OCI-LY7 (cell line): ENCODE measurements at regions not wholly inside any gene's neighbourhood (a gene's known extent, or its start where the extent isn't known, plus 50 kb on each side); places are given as distances from the start of the nearest gene placed in this dataset.

Experiments
- BruUV-seq: library from RNA; stranded (reverse); fragments of 400-500 nt; replicated peaks from 2 replicates; lab custom pipeline; 2021; lab: Mats Ljungman, UMichigan
- CTCF ChIA-PET: fragments of 300-600 bp; sonication (Branson Sonifier 250); formaldehyde crosslinking; loops from one replicate; lab custom pipeline; 2022; ENCODE audit warnings: antibody characterized with exemption; ENCODE audit not compliant: unreplicated experiment; lab: Charles Lee
- POLR2A ChIA-PET: fragments of 300-600 bp; sonication (Branson Sonifier 250); formaldehyde crosslinking; loops from one replicate; lab custom pipeline; 2022; ENCODE audit warnings: antibody characterized with exemption; lab: Charles Lee
- DNase-seq: peaks from one replicate; pipeline ENCODE4 v3.0.0-alpha.2; 2015; ENCODE audit warnings: low spot score
- H2AFZ ChIP-seq: fragments of 200-600 bp; sonication (generic), shearing (Covaris generic); 2 replicates; pipeline ENCODE4 v1.6.1; 2014; ENCODE audit warnings: mild to moderate bottlenecking, antibody characterized with exemption, low read length, moderate library complexity
- H3K27ac ChIP-seq: fragments of 200-600 bp; sonication (generic); 2 replicates; pipeline ENCODE4 v1.5.1; 2014; ENCODE audit warnings: mixed run types, low read depth, mild to moderate bottlenecking, moderate library complexity, low read length, inconsistent platforms; ENCODE audit not compliant: poor library complexity, severe bottlenecking
- H3K36me3 ChIP-seq: fragments of 200-600 bp; sonication (generic); 2 replicates; pipeline ENCODE4 v1.6.1; 2014; ENCODE audit warnings: mild to moderate bottlenecking, antibody characterized with exemption, low read length, moderate library complexity, mixed read lengths; ENCODE audit not compliant: insufficient read depth
- H3K4me1 ChIP-seq: fragments of 200-600 bp; sonication (generic); 2 replicates; pipeline ENCODE4 v1.5.1; 2014; ENCODE audit warnings: mild to moderate bottlenecking, low read length; ENCODE audit not compliant: insufficient read depth, poor library complexity, severe bottlenecking
- H3K4me2 ChIP-seq: fragments of 200-600 bp; sonication (generic); 2 replicates; pipeline ENCODE4 v1.6.1; 2014; ENCODE audit warnings: mild to moderate bottlenecking, low read length
- H3K4me3 ChIP-seq: fragments of 200-600 bp; sonication (generic); 2 replicates; pipeline ENCODE4 v1.5.1; 2014; ENCODE audit warnings: mild to moderate bottlenecking, low read depth, low read length; ENCODE audit not compliant: poor library complexity, severe bottlenecking
- H3K79me2 ChIP-seq: fragments of 200-600 bp; sonication (generic); 2 replicates; pipeline ENCODE4 v1.6.1; 2016; ENCODE audit warnings: low read depth, mild to moderate bottlenecking, low read length, moderate library complexity, mixed read lengths; ENCODE audit not compliant: insufficient read depth
- H3K9me2 ChIP-seq: fragments of 200-600 bp; sonication (generic); 2 replicates; pipeline ENCODE4 v1.6.1; 2016; ENCODE audit warnings: mild to moderate bottlenecking, low read length, mixed read lengths; ENCODE audit not compliant: insufficient read depth
- H3K9me3 ChIP-seq: fragments of 200-600 bp; sonication (generic); 2 replicates; pipeline ENCODE4 v1.6.1; 2014; ENCODE audit warnings: mild to moderate bottlenecking, mixed run types, low read length, mixed read lengths
- H4K20me1 ChIP-seq: fragments of 200-600 bp; sonication (generic); 2 replicates; pipeline ENCODE4 v1.6.1; 2014; ENCODE audit warnings: mild to moderate bottlenecking, antibody characterized with exemption, low read length, moderate library complexity, mixed read lengths; ENCODE audit not compliant: insufficient read depth
- CTCF ChIP-seq: fragments of 200-600 bp; sonication (generic); conservative IDR thresholded peaks from 2 replicates; pipeline ENCODE4 v1.5.1; 2014; ENCODE audit warnings: mild to moderate bottlenecking, antibody characterized with exemption, low read length, moderate library complexity, mixed read lengths
- EZH2phosphoT487 ChIP-seq: fragments of 200-600 bp; sonication (generic); IDR thresholded peaks from 2 replicates; pipeline ENCODE4 v1.6.1; 2018; ENCODE audit warnings: low read depth, borderline replicate concordance, mild to moderate bottlenecking, mixed run types, antibody characterized with exemption, low read length, moderate library complexity, mixed read lengths
- intact Hi-C: fragments of 100-400 bp; cut with micrococcal nuclease; formaldehyde crosslinking; loops from one replicate; pipeline ENCODE4 v1.10.0; 2022; ENCODE audit not compliant: unreplicated experiment

DNA sequence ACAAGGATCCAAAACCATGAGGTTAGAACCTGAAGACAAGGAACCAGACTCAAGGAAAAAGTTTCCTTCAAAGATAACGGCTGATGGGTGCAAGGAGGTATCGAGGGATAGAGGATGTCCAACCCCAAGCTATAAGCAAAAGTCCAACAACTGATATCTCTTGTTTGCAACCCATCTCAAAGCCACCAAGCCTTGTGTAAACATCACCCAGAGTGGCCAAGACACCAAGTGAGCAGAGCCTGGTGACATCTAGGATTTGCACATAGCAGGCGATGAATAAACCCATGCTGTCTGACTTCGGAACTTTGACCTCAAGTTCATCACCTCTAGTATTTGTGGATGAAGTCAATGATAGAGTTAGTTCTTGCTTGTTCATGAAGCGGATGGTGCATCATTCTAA lies 180.7 kb downstream of the ETS2 start:
- H3K4me2 ChIP-seq = no peak overlapping the region
- H3K4me3 ChIP-seq = no peak overlapping the region
- no peak for DNase-seq
- H4K20me1 ChIP-seq = no peaks in the 10 kb centered on the region
- BruUV-seq = no TSS peak
- no peaks in the 10 kb centered on the region for H3K9me2 ChIP-seq
- no peak overlapping the region for H2AFZ ChIP-seq
- ChIA-PET POLR2A (no interaction called here), CTCF (no interaction called here)
- no peaks in the 10 kb centered on the region for H3K9me3 ChIP-seq
- no peaks in the 10 kb centered on the region for H3K36me3 ChIP-seq
- H3K79me2 ChIP-seq = no peaks in the 10 kb centered on the region
- H3K4me1 ChIP-seq = no peaks in the 10 kb centered on the region
- intact Hi-C loops = no loop called here
- no peak overlapping the region for H3K27ac ChIP-seq
- TF ChIP-seq CTCF (no peak), EZH2phosphoT487 (no peak)

DNA sequence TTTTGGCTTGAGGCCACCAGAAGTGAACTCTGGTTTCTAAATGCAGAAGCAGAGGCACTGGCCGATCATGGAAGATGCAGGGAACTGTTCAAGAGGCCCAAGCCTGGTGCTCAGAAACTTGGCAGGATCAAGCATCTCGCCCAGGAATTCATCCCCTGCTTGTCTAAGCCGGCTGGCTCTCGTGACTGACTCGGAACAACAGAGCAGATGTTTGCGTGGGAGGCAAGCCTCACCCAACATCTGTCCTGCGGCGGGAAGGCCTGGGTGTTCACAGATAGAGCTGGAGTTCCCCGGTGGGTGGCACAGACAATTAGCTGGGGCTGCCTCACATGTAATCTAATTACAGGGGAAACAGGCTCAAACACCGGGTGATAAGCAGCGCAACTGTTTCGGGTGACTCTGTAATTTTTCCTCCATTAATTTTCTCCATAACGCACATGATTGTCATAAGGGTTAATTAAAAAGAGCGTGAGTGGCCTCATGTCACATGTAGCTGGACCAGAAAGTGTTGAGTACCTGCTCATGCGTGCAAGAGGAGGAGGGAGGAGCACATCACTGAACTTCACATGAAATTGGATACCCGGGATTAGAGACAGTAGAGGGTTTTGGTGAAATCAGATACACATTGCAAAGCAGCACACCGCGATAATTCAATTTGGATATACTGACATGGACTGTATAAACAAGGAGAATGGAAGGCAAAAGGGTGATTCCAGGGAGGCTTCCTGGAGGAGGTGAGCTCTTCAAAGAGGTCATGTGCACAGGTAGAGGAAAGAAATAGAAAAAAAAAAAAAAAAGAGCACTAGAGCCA lies 180.0 kb downstream of the ETS2 start:
- no peak overlapping the region for H2AFZ ChIP-seq
- H3K79me2 ChIP-seq = no peaks in the 10 kb centered on the region
- TF ChIP-seq EZH2phosphoT487 (no peak), CTCF (no peak)
- no peaks in the 10 kb centered on the region for H4K20me1 ChIP-seq
- H3K4me2 ChIP-seq = no peak overlapping the region
- CTCF ChIA-PET = no interaction called here
- H3K36me3 ChIP-seq = no peaks in the 10 kb centered on the region
- H3K4me3 ChIP-seq = no peak overlapping the region
- no peak for DNase-seq
- H3K9me2 ChIP-seq = no peaks in the 10 kb centered on the region
- H3K27ac ChIP-seq = no peak overlapping the region
- no peaks in the 10 kb centered on the region for H3K4me1 ChIP-seq
- no TSS peak for BruUV-seq
- H3K9me3 ChIP-seq = no peaks in the 10 kb centered on the region
- POLR2A ChIA-PET = interaction anchor here (0.5 kb wide), 1 partner anchor 29 kb away, joined by 3 read pairs; no protein-coding TSS in a partner anchor
- intact Hi-C loops = no loop called here

DNA sequence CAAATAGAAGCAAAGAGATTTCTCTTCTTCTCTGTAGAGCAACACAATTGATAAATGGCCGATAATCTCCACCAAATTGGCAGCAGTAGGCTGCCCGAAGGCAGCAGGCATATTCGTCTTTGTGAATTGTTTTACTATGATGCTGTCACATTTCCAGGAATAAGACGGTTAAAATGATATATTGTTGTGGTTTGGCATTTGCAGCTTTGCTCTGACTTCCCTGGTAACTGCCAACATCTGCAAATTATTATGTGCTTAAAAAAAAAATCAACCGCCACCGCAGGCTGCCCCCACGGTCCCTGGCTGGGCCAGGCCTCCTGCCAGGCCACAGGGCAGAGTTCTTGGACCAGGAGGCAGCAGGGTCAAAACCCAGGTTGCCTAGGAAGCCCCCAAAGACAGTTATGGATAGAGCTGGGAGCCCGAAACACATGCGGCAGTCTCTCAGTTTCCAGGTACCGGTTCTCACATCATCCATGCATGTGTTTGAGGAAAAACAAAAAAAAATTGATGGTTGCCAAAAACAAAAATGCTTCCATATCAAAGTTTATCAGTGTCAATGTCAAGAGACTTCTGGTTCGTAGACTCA lies 179.3 kb downstream of the ETS2 start:
- Histone ChIP-seq H3K9me2 (no peaks in the 10 kb centered on the region), H4K20me1 (no peaks in the 10 kb centered on the region), H2AFZ (no peak overlapping the region), H3K4me3 (no peak overlapping the region), H3K27ac (no peak overlapping the region), H3K9me3 (no peaks in the 10 kb centered on the region), H3K4me2 (no peak overlapping the region), H3K36me3 (no peaks in the 10 kb centered on the region), H3K79me2 (no peaks in the 10 kb centered on the region), H3K4me1 (no peaks in the 10 kb centered on the region)
- no peak for TF ChIP-seq CTCF
- TF ChIP-seq EZH2phosphoT487 = no peak
- no TSS peak for BruUV-seq
- no peak for DNase-seq
- ChIA-PET CTCF (no interaction called here), POLR2A (interaction anchor here (0.5 kb wide), 1 partner anchor 29 kb away, joined by 3 read pairs; no protein-coding TSS in a partner anchor)
- intact Hi-C loops = no loop called here
